HCT116 (cell line): ENCODE measurements at regions not wholly inside any gene's neighbourhood (a gene's known extent, or its start where the extent isn't known, plus 50 kb on each side); places are given as distances from the start of the nearest gene placed in this dataset.

Source experiments
- ATF3 ChIP-seq: IDR thresholded peaks from 2 replicates; pipeline ENCODE4 v1.6.1; 2012
- CTCF ChIP-seq, 3 experiments: fragments of 200-600 bp in 1 of 3; sonication (generic) in 1 of 3; IDR thresholded peaks in 2 of 3; conservative IDR thresholded peaks in 1 of 3; 2 replicates each; pipeline ENCODE4 v1.5.1; 2012 to 2017; ENCODE audit warnings: low read depth in 2 of 3, low read length in 2 of 3, antibody characterized with exemption in 1 of 3, borderline replicate concordance in 1 of 3, control low read depth in 1 of 3, mild to moderate bottlenecking in 1 of 3, mixed read lengths in 1 of 3, mixed run types in 1 of 3, moderate library complexity in 1 of 3; ENCODE audit not compliant: insufficient read depth in 1 of 3
- EGR1 ChIP-seq: IDR thresholded peaks from 2 replicates; pipeline ENCODE4 v1.6.1; 2012; ENCODE audit warnings: low read depth
- ELF1 ChIP-seq: IDR thresholded peaks from 2 replicates; pipeline ENCODE4 v1.6.1; 2012; ENCODE audit warnings: low read depth, borderline replicate concordance
- EZH2 ChIP-seq: fragments of 200-600 bp; sonication (generic); IDR thresholded peaks from 2 replicates; pipeline ENCODE4 v1.6.1; 2017; ENCODE audit warnings: antibody characterized with exemption, mixed run types
- EZH2phosphoT487 ChIP-seq: fragments of 200-600 bp; IDR thresholded peaks from 2 replicates; pipeline ENCODE4 v1.6.1; 2018; ENCODE audit warnings: antibody characterized with exemption, borderline replicate concordance
- FOSL1 ChIP-seq: IDR thresholded peaks from 2 replicates; pipeline ENCODE4 v1.6.1; 2012; ENCODE audit warnings: low read depth
- POLR2A ChIP-seq: IDR thresholded peaks from 2 replicates; pipeline ENCODE4 v1.7.0; 2011; ENCODE audit warnings: borderline replicate concordance; ENCODE audit not compliant: insufficient read depth, insufficient read length; ENCODE audit errors: extremely low read depth
- POLR2AphosphoS5 ChIP-seq: IDR thresholded peaks from 2 replicates; pipeline ENCODE4 v1.6.1; 2011; ENCODE audit warnings: mild to moderate bottlenecking, low read depth, low read length, moderate library complexity
- REST ChIP-seq: IDR thresholded peaks from 2 replicates; pipeline ENCODE4 v1.6.1; 2012; ENCODE audit warnings: low read depth
- SIN3A ChIP-seq: IDR thresholded peaks from 2 replicates; pipeline ENCODE4 v1.6.1; 2012; ENCODE audit warnings: low read depth
- SP1 ChIP-seq: IDR thresholded peaks from 2 replicates; pipeline ENCODE4 v1.6.1; 2012; ENCODE audit warnings: low read depth
- YY1 ChIP-seq: IDR thresholded peaks from 2 replicates; pipeline ENCODE4 v1.6.1; 2011; ENCODE audit warnings: low read length, low read depth, moderate library complexity, mild to moderate bottlenecking; ENCODE audit not compliant: insufficient replicate concordance; ENCODE audit errors: extremely low read depth
- ZFX ChIP-seq: fragments of 450-650 bp; IDR thresholded peaks from 2 replicates; pipeline ENCODE4 v1.6.1; 2017

- no peak for TF ChIP-seq EZH2
- no peak for TF ChIP-seq POLR2AphosphoS5
- TF ChIP-seq CTCF (IDR thresholded peaks at IDR 0.05 in 2 of 3, conservative IDR thresholded peaks at IDR 0.05 in 1 of 3; ENCODE audit: borderline replicate concordance in 1 of 3, insufficient read depth in 1 of 3, low read depth in 2 of 3, low read length in 2 of 3) = no peak
- no peak for TF ChIP-seq YY1
- TF ChIP-seq POLR2A = no peak
- no peak for TF ChIP-seq ATF3
- TF ChIP-seq REST = no peak
- TF ChIP-seq SP1 = no peak
- TF ChIP-seq EGR1 = no peak
- no peak for TF ChIP-seq SIN3A
- no peak for TF ChIP-seq EZH2phosphoT487
- no peak for TF ChIP-seq FOSL1
- no peak for TF ChIP-seq ZFX
- TF ChIP-seq ELF1 = no peak
Observed at GRCh38 chr3:117512975-117513374, 803.4 kb downstream of the TUSC7 start.
